CD4-positive, alpha-beta T cell treated with Interleukin-21 for 1 hour (primary cell): ENCODE measurements at regions not wholly inside any gene's neighbourhood (a gene's known extent, or its start where the extent isn't known, plus 50 kb on each side); places are given as distances from the start of the nearest gene placed in this dataset.
"Not testable (repeated sequence)": the region's sequence is repeated elsewhere in the genome, so short reads cannot be mapped to it uniquely, and the experiment has no call there.

ENCODE experiments used
- DNase-seq: peaks from one replicate; pipeline ENCODE4 v3.0.0-alpha.2; 2020

DNA sequence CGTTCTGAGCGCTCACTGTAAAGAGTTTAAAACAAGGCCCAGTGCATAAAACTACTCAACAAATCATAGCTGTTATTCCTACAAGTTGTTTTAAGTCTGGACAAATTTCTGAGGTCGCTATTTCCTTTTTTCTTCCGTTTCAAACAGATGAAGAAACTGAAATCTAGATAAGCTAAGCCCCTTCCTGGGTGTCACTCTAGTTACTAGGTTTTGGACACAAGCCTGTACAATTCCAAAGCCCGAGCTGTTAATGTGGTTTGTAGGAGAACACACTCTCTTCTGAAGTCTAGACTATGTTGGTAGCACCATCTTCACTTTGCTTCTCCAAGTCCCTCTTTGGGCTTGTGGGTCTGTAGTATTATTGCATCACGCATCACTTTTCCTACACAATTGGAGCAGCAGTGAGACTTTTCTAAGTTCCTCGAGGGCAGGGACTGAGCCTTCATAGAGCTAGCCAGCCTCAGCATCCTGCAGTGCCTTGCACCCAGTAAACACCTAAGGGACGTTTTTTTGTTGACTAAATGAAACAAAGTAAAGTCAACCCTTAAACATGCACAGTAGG lies 142.6 kb upstream of the PROK2 start:
- no peak for DNase-seq

DNA sequence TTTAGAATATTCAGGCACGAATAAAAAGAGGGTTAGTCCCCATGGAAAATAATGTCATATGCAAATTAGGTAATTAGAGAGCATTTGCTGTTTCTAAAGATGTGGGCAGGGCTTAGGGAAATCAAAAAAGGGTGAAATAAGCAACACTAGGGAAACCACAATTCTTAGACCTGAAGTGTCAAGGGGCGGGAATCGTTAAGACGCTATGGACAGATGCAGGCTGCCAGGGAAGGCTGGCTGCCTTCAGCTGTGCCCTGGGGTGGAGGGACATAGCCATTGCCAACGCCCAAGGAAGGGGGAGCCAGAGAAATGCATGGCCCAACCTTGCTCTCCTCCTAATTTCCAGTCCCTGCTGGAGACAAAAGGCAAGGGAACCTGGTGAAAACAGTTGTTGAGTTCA lies 141.7 kb upstream of the PROK2 start:
- DNase-seq: no peak

- peak; percentile 6 for DNase-seq
These were observed 141.3 kb upstream of the PROK2 start for GRCh38 chr3:71926262-71926600.

DNA sequence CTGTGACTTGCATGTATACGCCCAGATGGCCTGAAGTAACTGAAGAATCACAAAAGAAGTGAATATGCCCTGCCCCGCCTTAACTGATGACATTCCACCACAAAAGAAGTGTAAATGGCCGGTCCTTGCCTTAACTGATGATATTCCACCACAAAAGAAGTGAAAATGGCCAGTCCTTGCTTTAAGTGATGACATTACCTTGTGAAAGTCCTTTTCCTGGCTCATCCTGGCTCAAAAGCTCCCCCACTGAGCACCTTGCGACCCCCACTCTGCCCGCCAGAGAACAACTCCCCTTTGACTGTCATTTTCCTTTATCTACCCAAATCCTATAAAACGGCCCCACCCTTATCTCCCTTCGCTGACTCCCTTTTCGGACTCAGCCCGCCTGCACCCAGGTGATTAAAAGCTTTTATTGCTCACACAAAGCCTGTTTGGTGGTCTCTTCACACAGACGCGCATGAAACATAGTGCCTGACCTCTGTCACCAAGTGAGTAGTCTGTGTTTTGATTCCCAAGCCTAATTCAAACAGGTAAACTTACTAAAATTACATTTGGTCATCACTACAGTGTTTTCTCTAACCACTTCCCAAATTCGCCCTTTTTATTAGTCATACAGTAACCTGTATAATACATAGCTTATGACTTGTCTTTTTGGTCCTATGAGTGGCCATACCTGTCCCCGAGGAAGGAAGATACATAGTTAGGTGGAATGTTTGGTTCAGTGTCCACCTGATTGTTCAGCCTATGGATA lies 140.7 kb upstream of the PROK2 start:
- not testable (repeated sequence) for DNase-seq

- DNase-seq: no peak
These were observed 139.8 kb upstream of the PROK2 start for GRCh38 chr3:71924721-71925120.

- DNase-seq: no peak
These were observed 136.1 kb upstream of the PROK2 start for GRCh38 chr3:71921036-71921435.

DNA sequence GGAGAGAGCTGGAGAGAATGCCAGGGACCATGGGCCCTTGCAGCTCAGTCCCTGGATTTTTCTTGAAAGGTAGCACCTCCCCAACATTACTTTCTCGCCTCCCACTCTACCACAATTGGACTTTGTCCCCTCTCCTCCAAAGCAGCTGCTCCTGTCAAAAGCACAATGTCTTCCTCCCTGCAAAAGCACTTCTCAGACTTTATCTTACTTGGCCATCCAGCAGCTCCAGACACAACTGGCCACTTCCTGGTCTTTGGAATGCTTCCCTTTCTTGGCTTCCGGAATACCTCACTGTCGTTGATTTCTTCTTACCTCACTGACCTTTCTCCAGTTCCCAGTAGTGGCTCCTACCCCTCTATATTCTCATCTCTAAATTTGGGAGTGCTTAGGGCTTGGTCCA lies 134.6 kb upstream of the PROK2 start:
- no peak for DNase-seq

GRCh38 chr3:71917545-71917944 lies 132.6 kb upstream of the PROK2 start:
- DNase-seq: no peak

DNA sequence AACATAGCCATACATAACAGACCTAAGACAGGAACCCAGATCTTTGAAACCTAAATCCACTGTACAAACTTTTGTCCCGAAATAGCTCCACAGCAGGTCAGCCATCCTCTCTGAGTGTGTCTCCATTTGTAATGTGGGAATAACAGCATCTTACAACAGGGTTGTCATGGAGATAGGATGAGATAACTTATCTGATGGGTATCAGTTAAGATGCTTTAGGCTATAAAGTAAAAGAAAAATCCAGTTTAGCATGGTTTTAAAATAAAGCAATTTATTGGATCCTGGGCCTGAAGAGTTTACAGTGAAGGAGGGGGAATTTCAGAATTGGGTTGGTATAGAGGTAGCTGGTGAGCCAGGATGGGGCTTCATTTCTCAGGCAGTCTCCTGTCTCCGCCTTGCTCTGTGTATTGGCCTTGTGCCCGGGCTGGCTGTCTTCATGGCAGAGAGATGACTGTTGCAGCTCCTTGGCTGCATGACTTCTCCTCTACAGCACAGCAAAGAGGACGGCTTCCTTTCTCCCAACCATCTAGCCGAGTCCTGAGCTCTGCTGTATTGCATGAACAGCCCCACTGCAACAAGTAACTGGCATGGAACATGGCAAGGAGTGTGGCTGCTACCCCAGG lies 131.9 kb upstream of the PROK2 start:
- DNase-seq: no peak

GRCh38 chr3:71912839-71913495 lies 128.0 kb upstream of the PROK2 start:
- no peak for DNase-seq

DNA sequence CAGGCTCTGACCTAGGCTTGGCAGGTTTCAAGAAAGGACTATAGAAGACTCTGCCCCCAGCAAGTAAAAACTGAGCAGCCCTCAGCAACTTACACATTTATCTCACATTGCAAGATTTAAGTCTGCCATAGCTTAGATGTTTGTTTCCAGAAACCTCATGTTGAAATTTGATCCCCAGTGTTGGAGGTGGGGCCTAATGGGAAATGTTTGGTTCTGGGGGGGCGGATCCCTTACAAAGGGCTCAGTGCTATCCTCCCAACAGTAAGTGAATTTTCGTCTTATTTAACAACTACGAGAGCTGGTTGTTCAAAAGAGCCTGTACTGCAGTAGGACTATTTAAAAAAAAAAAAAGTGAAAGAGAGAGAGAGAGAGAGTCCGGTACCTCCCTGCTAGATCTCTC lies 125.2 kb upstream of the PROK2 start:
- DNase-seq: no peak

- DNase-seq: no peak
These were observed 123.0 kb upstream of the PROK2 start for GRCh38 chr3:71907996-71908395.

DNA sequence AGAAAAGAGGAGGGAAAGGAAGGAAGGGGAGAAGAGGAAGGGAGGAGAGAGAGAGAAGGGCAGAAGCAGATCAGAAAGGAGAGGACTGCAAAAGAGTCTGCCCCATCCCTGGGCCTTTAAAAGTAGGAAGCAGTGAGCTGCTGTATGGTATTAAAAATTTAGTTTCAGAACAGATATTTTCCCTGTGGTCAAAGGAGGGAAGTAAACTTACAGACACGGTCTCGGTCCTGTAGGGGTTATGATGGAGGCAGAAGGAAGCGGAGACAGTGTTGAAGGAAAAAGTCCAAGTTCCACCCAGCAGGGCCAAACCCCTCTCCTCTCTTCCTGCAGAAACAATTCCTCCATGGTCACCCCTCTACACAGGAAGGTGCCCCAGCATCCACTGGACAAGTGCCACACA lies 122.0 kb upstream of the PROK2 start:
- DNase-seq: no peak

DNA sequence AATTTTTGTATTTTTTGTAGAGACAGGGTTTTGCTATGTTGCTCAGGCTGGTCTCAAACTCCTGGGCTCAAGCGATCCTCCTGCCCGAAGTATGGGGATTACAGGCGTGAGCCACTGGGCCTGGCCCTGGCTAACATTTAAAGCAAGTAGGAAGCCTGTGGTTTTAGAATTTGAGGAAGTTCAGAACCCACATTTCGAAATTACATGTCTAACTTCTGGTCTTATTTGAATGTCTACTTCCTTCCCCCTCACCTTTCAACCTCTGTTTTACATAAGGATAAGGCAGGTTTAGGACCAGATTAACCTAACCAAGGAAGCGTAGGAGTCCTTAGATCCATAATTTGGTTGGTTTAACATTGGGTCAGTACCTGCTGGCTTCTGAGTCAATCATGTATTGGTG lies 120.5 kb upstream of the PROK2 start:
- peak; percentile 8 for DNase-seq

GRCh38 chr3:71903936-71904335 lies 119.0 kb upstream of the PROK2 start:
- DNase-seq: no peak

DNA sequence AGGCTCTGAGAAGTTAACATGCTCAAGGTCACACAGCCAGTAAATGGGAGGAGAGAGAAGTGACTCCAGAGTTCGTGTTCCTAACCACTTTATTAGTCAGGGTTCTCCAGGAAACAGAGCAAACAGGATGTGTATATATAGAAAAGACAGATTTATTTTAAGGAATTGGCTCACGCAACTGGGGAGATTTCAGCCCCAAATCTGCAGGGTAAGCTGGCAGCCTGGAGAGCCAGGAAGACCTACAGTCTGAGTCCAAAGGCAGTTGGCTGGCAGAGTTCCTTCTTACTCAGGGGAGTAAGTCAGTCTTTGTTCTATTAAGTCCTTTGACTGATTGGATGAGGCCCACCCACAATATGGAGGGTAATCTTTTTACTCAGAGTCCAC lies 118.2 kb upstream of the PROK2 start:
- DNase-seq: no peak

GRCh38 chr3:71902258-71903111 lies 117.5 kb upstream of the PROK2 start:
- DNase-seq: no peak

DNA sequence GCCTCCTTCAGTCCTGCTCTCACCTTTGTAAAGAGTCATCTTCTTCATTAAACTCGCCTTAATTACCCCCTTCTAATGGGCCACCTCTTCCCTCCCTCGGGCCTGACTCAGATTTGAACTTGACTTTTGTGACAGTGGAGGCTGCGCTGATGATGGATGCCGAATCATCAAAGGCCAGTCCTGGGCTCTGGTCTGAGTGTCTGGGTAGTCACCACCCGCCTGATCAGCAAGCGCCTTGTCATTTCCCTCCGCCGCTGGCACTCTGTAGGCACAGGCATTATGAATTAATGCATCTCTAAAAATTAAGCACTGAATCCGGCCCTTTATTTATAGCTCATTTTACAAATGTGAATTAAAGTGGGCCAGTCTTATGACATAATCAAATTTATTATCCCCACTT lies 116.7 kb upstream of the PROK2 start:
- DNase-seq: no peak

- DNase-seq: no peak
These were observed 115.1 kb upstream of the PROK2 start for GRCh38 chr3:71900057-71900456.

- no peak for DNase-seq
These were observed 111.8 kb upstream of the PROK2 start for GRCh38 chr3:71896751-71897150.

DNA sequence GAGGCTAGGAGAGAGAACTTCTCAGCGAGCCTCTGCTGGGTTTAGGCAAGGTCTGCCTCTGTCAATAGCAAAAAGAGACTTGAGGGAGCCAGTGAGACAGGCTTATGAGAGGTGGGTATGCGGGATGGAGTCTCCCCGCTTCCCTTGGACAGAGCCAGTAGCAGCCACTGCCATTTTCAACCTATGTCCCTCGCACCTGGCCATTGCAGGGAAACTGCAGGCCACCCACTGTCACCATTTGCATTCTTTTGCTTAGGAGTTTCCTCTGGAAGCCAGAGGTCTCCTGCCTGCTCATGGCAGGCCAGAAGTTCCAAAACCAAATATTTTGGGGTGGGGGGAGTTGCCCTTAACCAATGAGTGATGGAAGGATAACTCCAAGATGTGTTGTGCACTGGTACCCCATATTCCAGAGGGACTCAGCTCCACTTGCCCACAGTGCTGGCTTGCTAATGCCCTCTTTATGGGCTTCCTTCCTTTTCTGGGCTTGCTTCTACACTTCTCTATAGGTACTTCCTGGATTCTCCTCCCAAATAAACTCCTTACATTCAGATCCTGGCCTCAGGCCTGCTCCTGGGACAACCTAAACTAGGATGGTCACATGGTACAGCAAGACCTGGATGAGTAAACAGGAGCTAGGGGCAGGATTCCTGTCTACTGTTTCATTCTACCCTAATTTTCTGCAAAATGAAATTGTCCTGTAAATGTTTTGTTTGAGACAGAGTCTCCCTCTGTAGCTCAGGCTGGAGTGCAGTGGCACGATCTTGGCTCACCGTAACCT lies 108.9 kb upstream of the PROK2 start:
- no peak for DNase-seq

DNA sequence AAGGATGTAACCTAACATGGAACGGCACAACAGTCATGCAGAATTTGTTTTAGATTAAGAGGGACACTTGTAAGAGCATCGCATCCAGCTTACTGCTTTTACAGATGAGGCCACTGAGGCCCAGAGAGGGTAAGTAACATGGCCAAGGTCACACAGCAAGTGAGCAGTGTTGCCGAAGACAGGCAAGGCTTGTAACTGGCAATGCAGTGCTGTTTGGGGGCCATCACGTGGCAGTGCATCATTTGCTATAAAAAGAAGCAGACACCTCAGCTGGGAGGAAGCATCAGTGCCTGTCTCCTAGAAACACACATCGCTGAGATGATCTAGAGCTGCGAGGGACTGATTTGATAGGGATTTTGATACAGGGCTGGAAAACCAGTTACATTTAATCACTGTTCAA lies 108.2 kb upstream of the PROK2 start:
- DNase-seq: no peak
